GOT3 (cell line): ENCODE measurements at regions not wholly inside any gene's neighbourhood (a gene's known extent, or its start where the extent isn't known, plus 50 kb on each side); places are given as distances from the start of the nearest gene placed in this dataset.

Source experiments
- DNase-seq: peaks from one replicate; lab custom pipeline; 2025; ENCODE audit warnings: mixed read lengths; lab: John Stamatoyannopoulos, UW

- DNase-seq, result no peak
Measured at GRCh38 chr19:31600731-31601295, 251.6 kb upstream of the TSHZ3 start.

- DNase-seq, result no peak
Measured at GRCh38 chr19:31601855-31602254, 252.6 kb upstream of the TSHZ3 start.

- DNase-seq, result no peak
Measured at GRCh38 chr19:31602548-31602947, 253.3 kb upstream of the TSHZ3 start.

GRCh38 chr19:31604493-31605040, 255.3 kb upstream of the TSHZ3 start:
- DNase-seq, result no peak

- DNase-seq, result no peak
Measured at GRCh38 chr19:31610018-31610417, 260.8 kb upstream of the TSHZ3 start.

- DNase-seq, result no peak
Measured at GRCh38 chr19:31611046-31611877, 262.0 kb upstream of the TSHZ3 start.

- DNase-seq, result no peak
Measured at GRCh38 chr19:31612873-31613272, 263.6 kb upstream of the TSHZ3 start.

GRCh38 chr19:31613683-31614219, 264.5 kb upstream of the TSHZ3 start:
- no peak for DNase-seq

GRCh38 chr19:31616031-31616430, 266.8 kb upstream of the TSHZ3 start:
- DNase-seq, result no peak

GRCh38 chr19:31617010-31617585, 267.9 kb upstream of the TSHZ3 start:
- DNase-seq, result no peak

- no peak for DNase-seq
Measured at GRCh38 chr19:31625056-31625455, 275.8 kb upstream of the TSHZ3 start.

- DNase-seq, result no peak
Measured at GRCh38 chr19:31625575-31625974, 276.3 kb upstream of the TSHZ3 start.

GRCh38 chr19:31626941-31627340, 277.7 kb upstream of the TSHZ3 start:
- DNase-seq, result no peak

- DNase-seq, result no peak
Measured at GRCh38 chr19:31627620-31628365, 278.6 kb upstream of the TSHZ3 start.

GRCh38 chr19:31629579-31630363, 280.5 kb upstream of the TSHZ3 start:
- DNase-seq, result no peak

- DNase-seq, result no peak
Measured at GRCh38 chr19:31633014-31633413, 283.8 kb upstream of the TSHZ3 start.

- DNase-seq, result no peak
Measured at GRCh38 chr19:31639306-31639705, 290.1 kb upstream of the TSHZ3 start.

GRCh38 chr19:31641591-31641990, 292.4 kb upstream of the TSHZ3 start:
- DNase-seq, result no peak

- no peak for DNase-seq
Measured at GRCh38 chr19:31648347-31648746, 299.1 kb upstream of the TSHZ3 start.

GRCh38 chr19:31656507-31656906, 307.3 kb upstream of the TSHZ3 start:
- DNase-seq, result no peak
